Progenitor cell of endocrine pancreas (in vitro differentiated cells): ENCODE measurements at regions not wholly inside any gene's neighbourhood (a gene's known extent, or its start where the extent isn't known, plus 50 kb on each side); places are given as distances from the start of the nearest gene placed in this dataset.

Experiments
- DNase-seq: peaks from one replicate; pipeline ENCODE4 v3.0.0; 2021; ENCODE audit warnings: low spot score; ENCODE audit not compliant: unreplicated experiment
- H3K27ac Mint-ChIP-seq: 2 replicates; pipeline ENCODE4 v1.8.0; 2021; ENCODE audit warnings: mild to moderate bottlenecking, moderate library complexity, mixed read lengths
- H3K27me3 Mint-ChIP-seq: 2 replicates; pipeline ENCODE4 v1.8.0; 2021; ENCODE audit warnings: mixed read lengths
- H3K36me3 Mint-ChIP-seq: 2 replicates; pipeline ENCODE4 v1.8.0; 2022; ENCODE audit warnings: mixed read lengths; ENCODE audit not compliant: insufficient read depth
- H3K4me1 Mint-ChIP-seq: 2 replicates; pipeline ENCODE4 v1.8.0; 2021; ENCODE audit warnings: low read depth, mixed read lengths
- H3K4me3 Mint-ChIP-seq: 2 replicates; pipeline ENCODE4 v1.8.0; 2021; ENCODE audit warnings: low read depth, mild to moderate bottlenecking, moderate library complexity, mixed read lengths
- H3K9me3 Mint-ChIP-seq: 2 replicates; pipeline ENCODE4 v1.8.0; 2021; ENCODE audit warnings: low read depth, mixed read lengths
- CTCF ChIP-seq: fragments of 200-600 bp; sonication (generic); IDR thresholded peaks from one replicate; pipeline ENCODE4 v1.5.0; 2021; ENCODE audit warnings: antibody characterized with exemption, mild to moderate bottlenecking; ENCODE audit not compliant: unreplicated experiment

GRCh38 chr1:10874351-10874750 is 77.9 kb upstream of the CASZ1 start:
- Mint-ChIP-seq H3K4me3 (no peak overlapping the region), H3K27me3 (peaks cover 9% of the 10 kb centered on the region), H3K27ac (no peak overlapping the region), H3K36me3 (no peaks in the 10 kb centered on the region), H3K9me3 (no peaks in the 10 kb centered on the region), H3K4me1 (no peaks in the 10 kb centered on the region)
- no peak for DNase-seq
- TF ChIP-seq CTCF, result no peak

DNA sequence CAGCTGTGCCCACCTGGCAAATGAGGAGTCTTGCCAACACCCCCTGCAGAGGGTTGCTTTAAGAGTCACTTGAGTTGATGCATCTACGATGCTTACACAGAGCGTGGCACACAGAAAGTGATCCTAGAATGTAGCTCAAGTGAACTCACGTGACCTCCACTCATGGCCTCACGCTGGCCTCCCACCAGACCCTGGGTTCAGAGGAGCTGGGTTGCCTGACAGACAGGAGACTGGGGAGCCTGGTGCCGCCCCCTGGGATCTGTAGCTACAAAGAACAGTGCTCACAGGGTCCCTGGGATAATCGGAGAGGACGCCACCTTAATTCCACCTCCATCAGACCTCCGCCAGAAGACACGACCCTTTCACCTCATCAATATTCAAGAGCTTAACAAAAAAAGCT is 81.4 kb upstream of the CASZ1 start:
- no peak for DNase-seq
- H3K9me3 Mint-ChIP-seq, result no peaks in the 10 kb centered on the region
- peaks cover 1% of the 10 kb centered on the region for H3K4me1 Mint-ChIP-seq
- H3K27ac Mint-ChIP-seq, result no peak overlapping the region
- peaks cover 2% of the 10 kb centered on the region for H3K27me3 Mint-ChIP-seq
- no peaks in the 10 kb centered on the region for H3K36me3 Mint-ChIP-seq
- no peak overlapping the region for H3K4me3 Mint-ChIP-seq
- no peak for TF ChIP-seq CTCF

GRCh38 chr1:10878469-10878868 is 82.0 kb upstream of the CASZ1 start:
- H3K4me3 Mint-ChIP-seq, result no peak overlapping the region
- H3K27me3 Mint-ChIP-seq, result peaks cover 2% of the 10 kb centered on the region
- H3K36me3 Mint-ChIP-seq, result no peaks in the 10 kb centered on the region
- DNase-seq, result no peak
- no peak overlapping the region for H3K27ac Mint-ChIP-seq
- H3K9me3 Mint-ChIP-seq, result no peaks in the 10 kb centered on the region
- no peak for TF ChIP-seq CTCF
- H3K4me1 Mint-ChIP-seq, result peaks cover 1% of the 10 kb centered on the region

DNA sequence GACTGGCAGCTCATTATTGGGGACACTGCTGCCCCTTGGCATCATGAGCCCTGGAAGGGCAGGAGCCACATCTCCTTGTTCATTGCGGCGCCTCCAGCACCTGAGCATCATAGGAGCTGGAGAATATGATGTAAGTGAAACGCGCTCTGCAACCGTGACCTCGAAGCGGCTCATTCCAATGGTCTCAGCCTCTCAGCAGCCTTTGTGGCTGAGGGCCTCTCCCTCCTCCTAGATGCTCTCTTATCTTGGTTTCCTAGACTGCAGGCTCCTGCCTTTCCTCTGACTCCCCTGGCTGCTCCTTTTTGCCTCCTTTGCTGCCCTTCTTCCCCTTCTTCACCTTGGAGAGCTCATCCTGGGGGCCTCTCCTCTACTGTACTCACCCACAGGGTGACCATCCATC is 83.6 kb upstream of the CASZ1 start:
- Mint-ChIP-seq H3K9me3 (no peaks in the 10 kb centered on the region), H3K27ac (no peak overlapping the region), H3K4me3 (no peak overlapping the region), H3K27me3 (peaks cover 2% of the 10 kb centered on the region), H3K36me3 (no peaks in the 10 kb centered on the region), H3K4me1 (peaks cover 1% of the 10 kb centered on the region)
- no peak for TF ChIP-seq CTCF
- no peak for DNase-seq

- Mint-ChIP-seq H3K27me3 (peaks cover 2% of the 10 kb centered on the region), H3K4me1 (peaks cover 1% of the 10 kb centered on the region), H3K27ac (no peak overlapping the region), H3K4me3 (no peak overlapping the region), H3K9me3 (no peaks in the 10 kb centered on the region), H3K36me3 (no peaks in the 10 kb centered on the region)
- no peak for DNase-seq
- no peak for TF ChIP-seq CTCF
Observed at GRCh38 chr1:10881046-10881445, 84.6 kb upstream of the CASZ1 start.
